B cell (primary cell): ENCODE measurements at regions not wholly inside any gene's neighbourhood (a gene's known extent, or its start where the extent isn't known, plus 50 kb on each side); places are given as distances from the start of the nearest gene placed in this dataset.

Source experiments
- ATAC-seq: fragments of 200-7000 bp; cut with Tn5 transposase; one replicate; pipeline ENCODE4 v1.10.0; 2021; ENCODE audit warnings: low read depth, mild to moderate bottlenecking, moderate number of reproducible peaks, moderate library complexity
- CTCF ChIA-PET: fragments of 350-600 bp; sonication (Branson Sonifier 250); formaldehyde crosslinking; loops from one replicate; lab custom pipeline; 2021; ENCODE audit warnings: antibody characterized with exemption, inconsistent platforms; lab: Charles Lee
- POLR2A ChIA-PET: fragments of 350-600 bp; sonication (Branson Sonifier 250); formaldehyde crosslinking; loops from one replicate; lab custom pipeline; 2021; ENCODE audit warnings: antibody characterized with exemption; lab: Charles Lee
- DNase-seq: peaks from one replicate; pipeline ENCODE4 v3.0.0; 2013
- H2AFZ ChIP-seq: 2 replicates; pipeline ENCODE4 v1.6.1; 2012; ENCODE audit warnings: mild to moderate bottlenecking, low read depth, low read length; ENCODE audit not compliant: insufficient read depth, poor library complexity, severe bottlenecking
- H3K27ac ChIP-seq, 2 donors: 1 replicate in 1 of 2; 2 replicates in 1 of 2; pipeline ENCODE4 v1.5.1; 2012 to 2013; ENCODE audit warnings: low read length in 2 of 2, mild to moderate bottlenecking in 2 of 2, moderate library complexity in 1 of 2
- H3K27me3 ChIP-seq, 4 experiments: fragments of 200-600 bp in 1 of 4; sonication (generic) in 1 of 4; replicated peaks in 1 of 4; 1 replicate in 2 of 4; 2 replicates in 2 of 4; pipeline versions ENCODE4 v1.6.1 to v1.7.0; 2013 to 2016; ENCODE audit warnings: low read length in 3 of 4, mild to moderate bottlenecking in 2 of 4, mixed read lengths in 1 of 4, moderate library complexity in 1 of 4; ENCODE audit not compliant: insufficient read depth in 4 of 4, control insufficient read depth in 3 of 4; ENCODE audit errors: control extremely low read depth in 1 of 4
- H3K36me3 ChIP-seq, 2 experiments: replicated peaks in 1 of 2; 1 replicate in 1 of 2; 2 replicates in 1 of 2; pipeline versions ENCODE4 v1.6.1 to v1.7.1; 2013; ENCODE audit warnings: low read length in 1 of 2; ENCODE audit not compliant: insufficient read depth in 2 of 2, control insufficient read depth in 1 of 2; ENCODE audit errors: control extremely low read depth in 1 of 2, extremely low read depth in 1 of 2
- H3K4me1 ChIP-seq, 2 donors: fragments of 200-600 bp in 1 of 2; sonication (generic) in 1 of 2; 1 replicate in 1 of 2; 2 replicates in 1 of 2; pipeline versions ENCODE4 v1.5.1 to v1.6.1; 2013 to 2017; ENCODE audit warnings: low read length in 2 of 2; ENCODE audit not compliant: control insufficient read depth in 2 of 2, insufficient read depth in 2 of 2
- H3K4me2 ChIP-seq: replicated peaks from 2 replicates; pipeline ENCODE3; 2012; ENCODE audit warnings: mild to moderate bottlenecking, low read depth, low read length; ENCODE audit not compliant: poor library complexity, severe bottlenecking
- H3K4me3 ChIP-seq, 5 experiments: fragments of 200-600 bp in 1 of 5; sonication (generic) in 1 of 5; 1 replicate in 3 of 5; 2 replicates in 2 of 5; pipeline versions ENCODE4 v1.5.1 to v1.7.0; 2011 to 2016; ENCODE audit warnings: low read length in 4 of 5, mild to moderate bottlenecking in 4 of 5, low read depth in 2 of 5, control low read depth in 1 of 5, moderate library complexity in 1 of 5; ENCODE audit not compliant: insufficient read depth in 1 of 5; ENCODE audit errors: control extremely low read depth in 1 of 5, extremely low read depth in 1 of 5
- H3K79me2 ChIP-seq: fragments of 200-600 bp; sonication (generic); one replicate; pipeline ENCODE4 v1.6.0; 2016; ENCODE audit warnings: low read length; ENCODE audit not compliant: control insufficient read depth, insufficient read depth
- H3K9ac ChIP-seq: fragments of 200-600 bp; sonication (generic); 2 replicates; pipeline ENCODE4 v1.6.1; 2017; ENCODE audit warnings: mild to moderate bottlenecking, low read length, moderate library complexity
- H3K9me3 ChIP-seq, 3 donors: one replicate each; pipeline versions ENCODE4 v1.6.1 to v1.7.1; 2013; ENCODE audit warnings: low read length in 2 of 3; ENCODE audit not compliant: control insufficient read depth in 2 of 3, insufficient read depth in 1 of 3; ENCODE audit errors: control extremely low read depth in 1 of 3
- H4K20me1 ChIP-seq: 2 replicates; pipeline ENCODE4 v1.6.0; 2012; ENCODE audit warnings: mild to moderate bottlenecking, low read length; ENCODE audit not compliant: insufficient read depth, control insufficient read depth, poor library complexity, severe bottlenecking
- H3K27ac Mint-ChIP-seq: one replicate; pipeline ENCODE4 v1.8.0; 2021; ENCODE audit warnings: mixed read lengths
- H3K27me3 Mint-ChIP-seq: one replicate; pipeline ENCODE4 v1.8.0; 2021; ENCODE audit warnings: mixed read lengths
- H3K4me1 Mint-ChIP-seq: one replicate; pipeline ENCODE4 v1.8.0; 2021; ENCODE audit warnings: mixed read lengths
- H3K4me3 Mint-ChIP-seq: one replicate; pipeline ENCODE4 v1.8.0; 2021; ENCODE audit warnings: mixed read lengths
- H3K9me3 Mint-ChIP-seq: one replicate; pipeline ENCODE4 v1.8.0; 2022; ENCODE audit warnings: mixed read lengths; ENCODE audit not compliant: insufficient read depth
- CTCF ChIP-seq: fragments of 200-600 bp; IDR thresholded peaks from one replicate; pipeline ENCODE4 v1.8.0; 2022; ENCODE audit warnings: antibody characterized with exemption, mild to moderate bottlenecking
- EZH2 ChIP-seq: IDR thresholded peaks from 2 replicates; pipeline ENCODE4 v1.6.1; 2012; ENCODE audit warnings: borderline replicate concordance, low read depth, mild to moderate bottlenecking, moderate library complexity, low read length; ENCODE audit not compliant: insufficient read depth, poor library complexity, severe bottlenecking
- WGBS: methylation state at CpG from one replicate; pipeline ENCODE4 v1.1.5; 2013; ENCODE audit warnings: missing lambda C conversion rate; ENCODE audit not compliant: insufficient coverage; 5-methylcytosine and 5-hydroxymethylcytosine counted together
- intact Hi-C: fragments of 100-400 bp; cut with micrococcal nuclease; formaldehyde crosslinking; loops from one replicate; pipeline ENCODE4 v1.10.0; 2022

GRCh38 chr1:208347191-208347590 is 103.0 kb upstream of the PLXNA2 start:
- H3K4me3 ChIP-seq = no peak overlapping the region
- ATAC-seq (no peak), DNase-seq (no peak)
- H3K9me3 Mint-ChIP-seq = no peaks in the 10 kb centered on the region
- H2AFZ ChIP-seq = no peak overlapping the region
- H3K4me2 ChIP-seq = no peak overlapping the region
- no peaks in the 10 kb centered on the region for H3K79me2 ChIP-seq
- intact Hi-C loops = no loop called here
- no peaks in the 10 kb centered on the region for H3K4me1 ChIP-seq
- H3K4me1 Mint-ChIP-seq = no peaks in the 10 kb centered on the region
- peaks cover 9% of the 10 kb centered on the region for H3K27me3 Mint-ChIP-seq
- H3K36me3 ChIP-seq = no peaks in the 10 kb centered on the region
- no peaks in the 10 kb centered on the region for H3K9me3 ChIP-seq
- no peaks in the 10 kb centered on the region for H4K20me1 ChIP-seq
- ChIA-PET CTCF (no interaction called here), POLR2A (no interaction called here)
- 98% methylated on average over 5 of the region's 5 CpGs for WGBS
- no peaks in the 10 kb centered on the region for H3K27me3 ChIP-seq
- no peak overlapping the region for H3K27ac ChIP-seq
- TF ChIP-seq CTCF = no peak
- TF ChIP-seq EZH2 = no peak
- H3K4me3 Mint-ChIP-seq = no peak overlapping the region
- no peak overlapping the region for H3K9ac ChIP-seq
- no peak overlapping the region for H3K27ac Mint-ChIP-seq

GRCh38 chr1:208349694-208350330 is 105.6 kb upstream of the PLXNA2 start:
- DNase-seq (no peak), ATAC-seq (no peak)
- Histone ChIP-seq H3K4me3 (no peak overlapping the region), H3K79me2 (no peaks in the 10 kb centered on the region), H3K9me3 (no peaks in the 10 kb centered on the region), H3K4me2 (no peak overlapping the region), H3K9ac (no peak overlapping the region), H3K27me3 (no peaks in the 10 kb centered on the region), H3K4me1 (no peaks in the 10 kb centered on the region), H3K27ac (no peak overlapping the region), H4K20me1 (no peaks in the 10 kb centered on the region), H3K36me3 (no peaks in the 10 kb centered on the region), H2AFZ (no peak overlapping the region)
- Mint-ChIP-seq H3K9me3 (no peaks in the 10 kb centered on the region), H3K4me1 (no peaks in the 10 kb centered on the region), H3K27ac (no peak overlapping the region), H3K27me3 (peaks cover 9% of the 10 kb centered on the region), H3K4me3 (no peak overlapping the region)
- CTCF ChIA-PET = no interaction called here
- 96% methylated on average over 12 of the region's 13 CpGs for WGBS
- no peak for TF ChIP-seq EZH2
- TF ChIP-seq CTCF = no peak
- POLR2A ChIA-PET = no interaction called here
- intact Hi-C loops = no loop called here
